CD14-positive monocyte (primary cell): ENCODE measurements at regions not wholly inside any gene's neighbourhood (a gene's known extent, or its start where the extent isn't known, plus 50 kb on each side); places are given as distances from the start of the nearest gene placed in this dataset.

Experiments
- DNase-seq, 3 donors: peaks; one replicate each; pipeline ENCODE4 v3.0.0-alpha.2; 2011 to 2022
- H2AFZ ChIP-seq: 2 replicates; pipeline ENCODE4 v1.6.0; 2012; ENCODE audit warnings: mild to moderate bottlenecking, low read depth, low read length, inconsistent platforms; ENCODE audit not compliant: insufficient read depth, poor library complexity, severe bottlenecking
- H3K27ac ChIP-seq, 2 donors: 1 replicate in 1 of 2; 2 replicates in 1 of 2; pipeline ENCODE4 v1.5.1; 2012 to 2013; ENCODE audit warnings: low read length in 2 of 2, control low read depth in 1 of 2, inconsistent platforms in 1 of 2, low read depth in 1 of 2, mild to moderate bottlenecking in 1 of 2
- H3K27me3 ChIP-seq, 2 donors: one replicate each; pipeline versions ENCODE4 v1.6.0 to v1.6.1; 2011 to 2013; ENCODE audit warnings: low read length in 2 of 2; ENCODE audit not compliant: control insufficient read depth in 2 of 2, insufficient read depth in 2 of 2
- H3K36me3 ChIP-seq, 2 donors: replicated peaks in 1 of 2; 1 replicate in 1 of 2; 2 replicates in 1 of 2; pipeline versions ENCODE4 v1.5.1 to v1.6.1; 2012 to 2013; ENCODE audit warnings: low read length in 2 of 2, control low read depth in 1 of 2, inconsistent platforms in 1 of 2, mild to moderate bottlenecking in 1 of 2; ENCODE audit not compliant: insufficient read depth in 2 of 2, control insufficient read depth in 1 of 2
- H3K4me1 ChIP-seq, 2 donors: 1 replicate in 1 of 2; 2 replicates in 1 of 2; pipeline versions ENCODE4 v1.5.1 to v1.6.1; 2012 to 2013; ENCODE audit warnings: low read length in 2 of 2, control low read depth in 1 of 2, inconsistent platforms in 1 of 2, mild to moderate bottlenecking in 1 of 2, moderate library complexity in 1 of 2; ENCODE audit not compliant: insufficient read depth in 2 of 2, control insufficient read depth in 1 of 2
- H3K4me2 ChIP-seq: replicated peaks from 2 replicates; pipeline ENCODE3; 2012; ENCODE audit warnings: low read length, moderate library complexity, mild to moderate bottlenecking; ENCODE audit not compliant: poor library complexity, severe bottlenecking; ENCODE audit errors: extremely low read depth
- H3K4me3 ChIP-seq, 3 experiments: fragments of 200-600 bp in 1 of 3; sonication (generic) in 1 of 3; replicated peaks in 1 of 3; 1 replicate in 2 of 3; 2 replicates in 1 of 3; pipeline ENCODE4 v1.5.1; 2011 to 2013; ENCODE audit warnings: low read length in 3 of 3, mild to moderate bottlenecking in 3 of 3, control low read depth in 2 of 3, low read depth in 2 of 3, inconsistent platforms in 1 of 3, moderate library complexity in 1 of 3
- H3K79me2 ChIP-seq: 2 replicates; pipeline ENCODE4 v1.6.0; 2012; ENCODE audit warnings: mild to moderate bottlenecking, control low read depth, inconsistent platforms, low read length, moderate library complexity; ENCODE audit not compliant: insufficient read depth
- H3K9ac ChIP-seq: 2 replicates; pipeline ENCODE4 v1.6.0; 2017; ENCODE audit warnings: low read length, mild to moderate bottlenecking; ENCODE audit not compliant: insufficient read depth, poor library complexity, severe bottlenecking
- H3K9me3 ChIP-seq, 2 donors: replicated peaks in 1 of 2; 1 replicate in 1 of 2; 2 replicates in 1 of 2; pipeline versions ENCODE4 v1.5.1 to v1.6.1; 2012 to 2013; ENCODE audit warnings: low read length in 2 of 2, control low read depth in 1 of 2; ENCODE audit not compliant: control insufficient read depth in 1 of 2, insufficient read depth in 1 of 2
- H4K20me1 ChIP-seq: 2 replicates; pipeline ENCODE4 v1.6.0; 2012; ENCODE audit warnings: mild to moderate bottlenecking, low read length, control low read depth, moderate library complexity; ENCODE audit not compliant: insufficient read depth
- H3K27ac Mint-ChIP-seq, 7 donors: one replicate each; pipeline ENCODE4 v1.8.0; 2020; ENCODE audit warnings: mild to moderate bottlenecking in 7 of 7, mixed read lengths in 7 of 7, moderate library complexity in 6 of 7, inconsistent platforms in 2 of 7
- H3K27me3 Mint-ChIP-seq, 3 donors: one replicate each; pipeline ENCODE4 v1.8.0; 2021 to 2022; ENCODE audit warnings: low read depth in 3 of 3, mild to moderate bottlenecking in 3 of 3, mixed read lengths in 3 of 3, moderate library complexity in 3 of 3, inconsistent platforms in 1 of 3
- H3K36me3 Mint-ChIP-seq, 2 donors: one replicate each; pipeline ENCODE4 v1.8.0; 2020; ENCODE audit warnings: mixed read lengths in 2 of 2, inconsistent platforms in 1 of 2, mild to moderate bottlenecking in 1 of 2
- H3K4me1 Mint-ChIP-seq: one replicate; pipeline ENCODE4 v1.8.0; 2020; ENCODE audit warnings: mild to moderate bottlenecking, mixed read lengths
- H3K4me3 Mint-ChIP-seq, 2 donors: one replicate each; pipeline ENCODE4 v1.8.0; 2020; ENCODE audit warnings: mild to moderate bottlenecking in 2 of 2, mixed read lengths in 2 of 2, moderate library complexity in 1 of 2
- H3K9me3 Mint-ChIP-seq, 7 donors: one replicate each; pipeline ENCODE4 v1.8.0; 2020 to 2022; ENCODE audit warnings: mixed read lengths in 7 of 7, mild to moderate bottlenecking in 6 of 7, moderate library complexity in 6 of 7, inconsistent platforms in 2 of 7
- CTCF ChIP-seq: fragments of 200-600 bp; IDR thresholded peaks from one replicate; pipeline ENCODE4 v1.8.0; 2022; ENCODE audit warnings: antibody characterized with exemption, mild to moderate bottlenecking
- WGBS: methylation state at CpG from one replicate; pipeline ENCODE4 v1.1.5; 2013; ENCODE audit warnings: missing lambda C conversion rate; ENCODE audit not compliant: insufficient coverage; 5-methylcytosine and 5-hydroxymethylcytosine counted together
- intact Hi-C, 2 donors: fragments of 100-400 bp; cut with micrococcal nuclease; formaldehyde crosslinking; loops; one replicate each; pipeline versions ENCODE4 v1.15.0 to v1.15.1; 2023

GRCh38 chr22:27388090-27388600 lies 413.4 kb downstream of the MN1 start:
- Histone ChIP-seq H3K9ac (no peak overlapping the region), H3K27ac (no peak overlapping the region), H3K79me2 (no peaks in the 10 kb centered on the region), H3K36me3 (no peaks in the 10 kb centered on the region), H3K27me3 (no peaks in the 10 kb centered on the region), H2AFZ (no peak overlapping the region), H4K20me1 (no peaks in the 10 kb centered on the region), H3K4me3 (no peak overlapping the region), H3K4me2 (no peak overlapping the region), H3K9me3 (no peaks in the 10 kb centered on the region), H3K4me1 (no peaks in the 10 kb centered on the region)
- H3K27ac Mint-ChIP-seq = peak overlapping the region in 2 of 7 donors; percentile 31 to 58
- 73% methylated on average over 2 of the region's 3 CpGs for WGBS
- H3K4me3 Mint-ChIP-seq = no peak overlapping the region
- no peaks in the 10 kb centered on the region for H3K9me3 Mint-ChIP-seq
- intact Hi-C loops = no loop called here
- no peak for DNase-seq
- H3K4me1 Mint-ChIP-seq = no peaks in the 10 kb centered on the region
- TF ChIP-seq CTCF = no peak
- peaks cover 3 to 8% (median 7%) of the 10 kb centered on the region in 3 donors for H3K27me3 Mint-ChIP-seq
- no peaks in the 10 kb centered on the region for H3K36me3 Mint-ChIP-seq

- no peaks in the 10 kb centered on the region for H3K36me3 ChIP-seq
- Mint-ChIP-seq H3K4me3 (no peak overlapping the region), H3K36me3 (no peaks in the 10 kb centered on the region), H3K27me3 (peaks cover 3 to 7% (median 6%) of the 10 kb centered on the region in 3 donors), H3K4me1 (no peaks in the 10 kb centered on the region), H3K27ac (no peak overlapping the region), H3K9me3 (no peaks in the 10 kb centered on the region)
- no peak overlapping the region for H3K27ac ChIP-seq
- no peaks in the 10 kb centered on the region for H3K27me3 ChIP-seq
- no peak overlapping the region for H2AFZ ChIP-seq
- no peaks in the 10 kb centered on the region for H4K20me1 ChIP-seq
- no peak overlapping the region for H3K9ac ChIP-seq
- no peaks in the 10 kb centered on the region for H3K79me2 ChIP-seq
- no peak overlapping the region for H3K4me3 ChIP-seq
- TF ChIP-seq CTCF = no peak
- H3K4me1 ChIP-seq = no peaks in the 10 kb centered on the region
- no peak for DNase-seq
- WGBS = no CpG with 5 or more reads among the region's 2 CpGs
- no peaks in the 10 kb centered on the region for H3K9me3 ChIP-seq
- no peak overlapping the region for H3K4me2 ChIP-seq
- intact Hi-C loops = no loop called here
These were observed 411.9 kb downstream of the MN1 start for GRCh38 chr22:27389727-27390075.
